ENCODE measurements at regions not wholly inside any gene's neighbourhood (a gene's known extent, or its start where the extent isn't known, plus 50 kb on each side); places are given as distances from the start of the nearest gene placed in this dataset.

DNA sequence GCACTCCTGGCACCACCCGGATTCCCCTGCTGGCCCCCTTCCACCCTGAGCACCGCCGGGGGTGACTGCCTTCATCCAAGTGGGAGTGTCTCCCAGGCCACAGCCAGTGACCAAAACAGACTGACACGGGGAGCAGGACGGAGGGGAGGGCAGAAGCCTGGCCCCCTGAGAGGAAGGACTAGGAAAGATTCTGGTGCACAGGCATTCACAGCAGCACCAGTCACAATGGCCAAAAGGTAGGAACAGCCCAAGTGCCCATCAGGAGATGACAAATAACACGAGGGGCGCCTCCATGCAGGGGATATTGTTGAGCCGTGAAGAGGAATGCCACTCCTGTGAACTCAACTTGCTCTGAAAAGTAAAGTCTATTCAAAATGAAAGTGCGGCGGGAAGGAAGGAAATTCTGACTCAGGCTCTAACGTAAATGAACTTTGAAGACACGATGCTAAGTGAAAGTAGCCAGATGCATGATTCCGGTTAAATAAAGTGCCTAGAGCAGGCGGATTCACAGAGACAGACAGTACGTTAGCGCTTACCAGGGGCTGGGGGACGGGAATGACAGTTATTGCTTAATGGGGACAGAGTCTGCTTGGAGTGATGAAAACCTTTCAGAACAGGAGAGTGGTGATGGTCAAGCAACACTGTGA lies 146.1 kb upstream of the NCOR2 start:
- Mint-ChIP-seq H3K9me3 (no peaks in the 10 kb centered on the region), H3K27me3 (ENCODE audit: low read depth) (peaks cover 44% of the 10 kb centered on the region), H3K27ac (peak overlapping the region; percentile 78), H3K36me3 (ENCODE audit: low read depth) (no peaks in the 10 kb centered on the region), H3K4me3 (peak overlapping the region; percentile 52), H3K4me1 (ENCODE audit: low read depth) (peaks cover 18% of the 10 kb centered on the region)

DNA sequence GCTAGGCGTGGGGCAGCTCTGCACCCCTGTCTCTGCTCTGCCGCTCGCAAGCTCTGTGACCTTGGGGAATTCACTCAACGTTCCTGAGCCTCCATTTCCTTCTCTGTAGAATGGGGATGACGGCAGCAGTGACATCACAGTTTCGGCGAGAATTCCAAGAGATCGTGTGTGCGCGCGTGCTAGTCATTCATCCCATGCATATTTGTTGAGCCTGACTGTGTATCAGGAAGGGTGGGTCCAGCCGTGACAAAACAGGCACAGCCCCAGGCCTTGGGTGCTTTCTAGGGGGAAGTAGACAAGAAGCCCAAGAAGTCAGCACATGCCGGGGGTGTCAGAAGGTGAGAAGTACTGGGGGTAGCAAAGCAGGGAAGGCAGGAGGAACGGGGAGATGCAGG lies 145.6 kb upstream of the NCOR2 start:
- Mint-ChIP-seq H3K27ac (peak overlapping the region; percentile 78), H3K36me3 (ENCODE audit: low read depth) (no peaks in the 10 kb centered on the region), H3K4me1 (ENCODE audit: low read depth) (peaks cover 18% of the 10 kb centered on the region), H3K9me3 (no peaks in the 10 kb centered on the region), H3K4me3 (peak overlapping the region; percentile 52), H3K27me3 (ENCODE audit: low read depth) (peaks cover 39% of the 10 kb centered on the region)

DNA sequence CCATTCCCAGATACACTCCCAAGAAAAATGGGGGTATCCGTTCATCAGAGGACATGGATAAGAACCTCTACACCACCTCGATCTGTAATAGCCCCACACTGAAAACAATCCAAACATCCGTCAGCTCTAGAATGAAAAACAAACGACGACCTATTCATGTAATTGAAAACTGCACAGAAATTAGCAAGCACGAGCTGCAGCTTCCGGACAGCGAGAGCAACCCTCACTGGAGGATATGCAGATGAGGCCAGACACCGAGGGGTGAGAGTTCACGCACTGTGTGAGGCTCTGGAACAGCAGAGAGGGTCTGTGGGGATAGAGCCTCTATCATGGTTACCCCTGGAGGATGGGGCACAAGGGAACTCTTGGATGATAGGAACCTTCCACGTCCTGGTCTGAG lies 143.9 kb upstream of the NCOR2 start:
- peaks cover 28% of the 10 kb centered on the region for H3K27me3 Mint-ChIP-seq (ENCODE audit: low read depth)
- H3K4me3 Mint-ChIP-seq, result no peak overlapping the region
- no peaks in the 10 kb centered on the region for H3K36me3 Mint-ChIP-seq (ENCODE audit: low read depth)
- H3K4me1 Mint-ChIP-seq (ENCODE audit: low read depth), result peaks cover 18% of the 10 kb centered on the region
- no peaks in the 10 kb centered on the region for H3K9me3 Mint-ChIP-seq
- H3K27ac Mint-ChIP-seq, result no peak overlapping the region

DNA sequence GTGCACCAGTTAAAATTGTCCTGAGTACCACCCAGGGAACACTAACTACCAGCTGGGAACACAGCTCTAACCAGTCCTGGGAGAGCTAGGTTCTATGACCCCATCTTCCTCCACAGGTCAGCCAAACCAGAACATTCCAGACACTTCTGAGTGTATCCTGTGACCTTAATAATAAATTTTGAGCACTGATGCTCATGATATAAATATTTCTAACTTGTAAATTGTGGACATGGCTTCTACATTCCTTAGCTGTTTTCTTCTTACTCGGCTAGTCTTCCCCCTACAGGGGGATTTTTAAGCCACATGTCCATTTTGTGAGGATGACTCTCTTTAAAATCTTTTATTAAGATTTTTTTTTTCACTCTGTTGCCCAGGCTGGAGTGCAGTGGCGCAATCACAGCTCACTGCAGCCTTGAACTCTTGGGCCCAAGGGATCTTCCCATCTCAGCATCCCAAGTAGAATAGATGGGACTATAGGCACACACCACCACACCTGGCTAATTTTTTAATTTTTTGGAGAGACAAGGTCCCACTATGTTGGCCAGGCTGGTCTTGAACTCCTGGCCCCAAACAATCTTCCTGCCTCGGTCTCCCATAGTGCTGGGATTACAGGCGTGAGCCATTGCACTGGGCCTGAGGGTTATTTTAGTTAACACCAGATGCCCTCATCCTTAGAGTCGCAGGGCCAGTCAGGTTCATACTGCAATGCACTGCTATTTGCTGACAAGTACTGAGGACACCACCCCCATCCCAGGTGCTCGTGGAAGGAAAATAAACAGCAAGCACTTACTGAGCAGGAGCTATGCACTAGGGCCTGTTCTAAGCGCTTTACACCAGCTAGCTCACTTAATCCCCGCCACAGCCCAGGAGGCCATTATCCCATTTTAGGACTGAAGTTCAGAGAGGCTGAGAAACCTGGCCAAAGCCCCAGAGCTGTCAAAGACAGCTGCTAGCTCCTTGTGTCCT lies 142.6 kb upstream of the NCOR2 start:
- H3K4me3 Mint-ChIP-seq, result no peak overlapping the region
- no peaks in the 10 kb centered on the region for H3K36me3 Mint-ChIP-seq (ENCODE audit: low read depth)
- H3K9me3 Mint-ChIP-seq, result no peaks in the 10 kb centered on the region
- H3K4me1 Mint-ChIP-seq (ENCODE audit: low read depth), result peaks cover 16% of the 10 kb centered on the region
- H3K27ac Mint-ChIP-seq, result no peak overlapping the region
- H3K27me3 Mint-ChIP-seq (ENCODE audit: low read depth), result peaks cover 23% of the 10 kb centered on the region

DNA sequence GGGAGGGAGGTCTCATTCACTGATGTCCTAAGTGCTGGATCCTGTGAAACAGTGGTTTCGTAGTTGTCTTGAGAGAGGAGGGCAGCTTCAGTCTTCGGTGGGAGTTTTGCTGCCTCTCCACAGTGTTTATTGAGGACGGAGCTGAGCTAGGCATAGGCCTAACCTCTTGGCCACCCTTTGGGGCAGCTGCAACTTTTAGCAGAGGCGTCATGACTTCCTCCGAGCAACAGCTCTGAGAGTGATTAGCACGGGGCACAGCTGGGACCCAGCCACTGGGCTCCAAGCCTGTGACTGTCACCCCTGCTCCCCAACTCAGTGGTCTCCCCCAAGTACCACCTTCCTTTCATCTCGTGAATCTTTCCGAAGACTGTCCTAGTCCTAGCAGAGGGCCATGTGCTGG lies 139.9 kb upstream of the NCOR2 start:
- peaks cover 31% of the 10 kb centered on the region for H3K27me3 Mint-ChIP-seq (ENCODE audit: low read depth)

DNA sequence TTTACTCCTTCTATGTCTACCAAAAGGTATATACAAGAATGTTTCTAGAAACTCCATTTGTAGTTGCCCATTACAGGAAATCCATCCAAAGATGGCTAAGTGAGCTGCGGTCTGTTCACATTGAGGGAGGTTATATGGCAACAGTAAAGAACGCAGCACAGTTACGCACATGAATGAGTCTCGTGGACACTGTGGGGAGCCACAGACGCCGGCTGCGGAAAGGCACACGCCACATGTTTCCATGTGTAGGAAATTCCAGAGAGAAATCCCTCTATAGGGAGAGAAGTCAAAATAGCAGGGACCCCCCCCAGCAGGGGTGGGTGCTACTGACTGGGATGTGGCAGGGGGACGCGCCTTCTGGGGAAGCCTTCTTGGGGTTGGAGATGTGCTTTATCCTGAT lies 139.0 kb upstream of the NCOR2 start:
- Mint-ChIP-seq H3K27ac (no peak overlapping the region), H3K36me3 (ENCODE audit: low read depth) (no peaks in the 10 kb centered on the region), H3K27me3 (ENCODE audit: low read depth) (peaks cover 29% of the 10 kb centered on the region), H3K9me3 (no peaks in the 10 kb centered on the region), H3K4me1 (ENCODE audit: low read depth) (no peaks in the 10 kb centered on the region), H3K4me3 (no peak overlapping the region)

More for the DNA sequence above, 139.9 kb upstream of the NCOR2 start:
- H3K36me3 Mint-ChIP-seq (ENCODE audit: low read depth), result no peaks in the 10 kb centered on the region
- H3K27ac Mint-ChIP-seq, result no peak overlapping the region
- no peaks in the 10 kb centered on the region for H3K9me3 Mint-ChIP-seq
- no peak overlapping the region for H3K4me3 Mint-ChIP-seq
- H3K4me1 Mint-ChIP-seq (ENCODE audit: low read depth), result no peaks in the 10 kb centered on the region

DNA sequence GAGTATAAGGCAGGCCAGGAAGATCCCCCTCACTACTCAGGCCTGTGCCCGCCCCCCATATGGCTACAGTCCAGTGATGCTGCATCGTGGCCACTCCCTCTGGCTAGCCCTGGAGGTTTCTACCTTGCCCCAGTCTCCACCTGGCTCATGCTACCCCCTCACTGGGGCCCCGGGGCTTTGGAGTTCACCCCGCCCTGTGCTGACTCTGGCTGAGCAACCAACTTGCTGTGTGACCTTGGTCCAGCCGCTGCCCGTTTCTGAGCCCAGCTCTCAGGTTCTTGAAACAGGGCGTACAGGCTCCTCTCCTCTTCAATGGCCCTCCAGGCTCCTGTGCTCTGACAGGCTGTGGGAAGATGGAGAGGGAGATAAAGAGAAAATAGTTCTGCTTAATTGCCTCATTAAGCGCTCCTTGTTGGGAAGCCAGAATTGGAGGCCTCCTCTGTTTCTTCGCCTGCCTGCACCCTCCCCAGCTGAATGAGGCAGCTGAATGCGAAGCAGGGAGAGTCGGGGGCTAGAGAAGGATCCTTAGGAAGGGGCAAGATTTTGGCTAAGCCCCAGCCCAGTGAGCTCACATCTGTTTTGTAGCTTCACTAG lies 138.2 kb upstream of the NCOR2 start:
- no peaks in the 10 kb centered on the region for H3K36me3 Mint-ChIP-seq (ENCODE audit: low read depth)
- peaks cover 26% of the 10 kb centered on the region for H3K27me3 Mint-ChIP-seq (ENCODE audit: low read depth)
- H3K4me3 Mint-ChIP-seq, result no peak overlapping the region
- H3K4me1 Mint-ChIP-seq (ENCODE audit: low read depth), result no peaks in the 10 kb centered on the region
- H3K27ac Mint-ChIP-seq, result no peak overlapping the region
- H3K9me3 Mint-ChIP-seq, result no peaks in the 10 kb centered on the region

DNA sequence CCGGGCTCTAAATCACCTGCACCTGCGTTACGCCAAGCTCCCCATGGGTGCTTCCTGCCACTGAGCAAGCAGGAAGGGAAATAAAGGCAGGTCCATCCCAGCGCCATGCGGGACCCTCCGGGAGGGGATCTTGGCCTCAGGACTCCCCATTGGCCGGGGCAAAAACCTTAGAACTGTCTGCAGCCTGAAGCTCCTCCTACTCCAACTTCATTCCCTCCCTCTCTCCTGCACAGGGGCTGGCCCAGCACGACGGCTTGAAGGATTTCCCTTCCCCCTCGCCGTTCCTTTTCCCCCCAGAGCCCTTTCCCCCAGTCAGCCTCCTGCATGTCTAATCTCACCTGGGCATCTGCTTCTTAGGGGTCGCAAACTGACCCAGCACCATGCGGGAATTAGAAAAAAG lies 137.2 kb upstream of the NCOR2 start:
- Mint-ChIP-seq H3K36me3 (ENCODE audit: low read depth) (no peaks in the 10 kb centered on the region), H3K27me3 (ENCODE audit: low read depth) (peaks cover 20% of the 10 kb centered on the region), H3K4me3 (no peak overlapping the region), H3K4me1 (ENCODE audit: low read depth) (no peaks in the 10 kb centered on the region), H3K27ac (no peak overlapping the region), H3K9me3 (no peaks in the 10 kb centered on the region)

DNA sequence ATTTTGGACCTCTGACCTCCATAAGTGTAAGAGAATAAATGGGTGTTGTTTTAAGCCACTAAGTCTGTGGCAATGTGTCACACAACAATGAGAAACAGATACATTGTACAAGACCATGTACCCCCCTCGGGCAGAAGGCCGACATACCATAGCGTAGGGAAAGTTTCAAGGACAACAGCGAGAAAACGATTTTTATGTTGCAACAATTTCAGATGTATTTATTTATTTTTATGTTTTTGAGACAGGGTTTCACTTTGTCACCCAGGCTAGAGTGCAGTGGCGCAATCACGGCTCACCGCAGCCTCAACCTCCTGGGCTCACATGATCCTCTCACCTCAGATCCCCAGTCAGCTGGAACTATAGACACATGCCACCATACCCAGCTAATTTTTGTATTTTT lies 136.4 kb upstream of the NCOR2 start:
- Mint-ChIP-seq H3K27me3 (ENCODE audit: low read depth) (peaks cover 24% of the 10 kb centered on the region), H3K9me3 (no peaks in the 10 kb centered on the region), H3K4me3 (no peak overlapping the region), H3K27ac (no peak overlapping the region), H3K36me3 (ENCODE audit: low read depth) (no peaks in the 10 kb centered on the region), H3K4me1 (ENCODE audit: low read depth) (no peaks in the 10 kb centered on the region)

DNA sequence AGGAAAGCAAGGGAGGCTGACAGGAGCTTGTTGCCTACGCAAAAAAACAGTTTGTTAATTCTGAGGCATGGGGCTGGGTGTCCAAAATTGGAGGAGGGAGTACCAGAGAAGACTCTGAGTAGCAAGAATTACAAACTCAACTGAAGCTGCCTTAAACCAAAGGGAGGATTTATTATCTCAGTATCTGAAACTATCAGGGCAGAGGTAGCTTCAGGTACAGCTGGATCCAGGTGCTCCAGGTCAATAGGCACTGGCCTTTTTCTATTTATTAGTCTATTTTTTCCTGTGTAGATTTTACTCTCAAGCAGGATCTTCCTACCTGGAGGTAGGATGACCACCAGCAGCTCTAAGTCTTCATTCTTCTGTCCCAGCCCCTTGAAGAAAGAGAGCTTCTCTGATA lies 135.3 kb upstream of the NCOR2 start:
- Mint-ChIP-seq H3K27ac (no peak overlapping the region), H3K27me3 (ENCODE audit: low read depth) (peaks cover 33% of the 10 kb centered on the region), H3K4me3 (no peak overlapping the region), H3K9me3 (no peaks in the 10 kb centered on the region), H3K4me1 (ENCODE audit: low read depth) (no peaks in the 10 kb centered on the region), H3K36me3 (ENCODE audit: low read depth) (no peaks in the 10 kb centered on the region)

DNA sequence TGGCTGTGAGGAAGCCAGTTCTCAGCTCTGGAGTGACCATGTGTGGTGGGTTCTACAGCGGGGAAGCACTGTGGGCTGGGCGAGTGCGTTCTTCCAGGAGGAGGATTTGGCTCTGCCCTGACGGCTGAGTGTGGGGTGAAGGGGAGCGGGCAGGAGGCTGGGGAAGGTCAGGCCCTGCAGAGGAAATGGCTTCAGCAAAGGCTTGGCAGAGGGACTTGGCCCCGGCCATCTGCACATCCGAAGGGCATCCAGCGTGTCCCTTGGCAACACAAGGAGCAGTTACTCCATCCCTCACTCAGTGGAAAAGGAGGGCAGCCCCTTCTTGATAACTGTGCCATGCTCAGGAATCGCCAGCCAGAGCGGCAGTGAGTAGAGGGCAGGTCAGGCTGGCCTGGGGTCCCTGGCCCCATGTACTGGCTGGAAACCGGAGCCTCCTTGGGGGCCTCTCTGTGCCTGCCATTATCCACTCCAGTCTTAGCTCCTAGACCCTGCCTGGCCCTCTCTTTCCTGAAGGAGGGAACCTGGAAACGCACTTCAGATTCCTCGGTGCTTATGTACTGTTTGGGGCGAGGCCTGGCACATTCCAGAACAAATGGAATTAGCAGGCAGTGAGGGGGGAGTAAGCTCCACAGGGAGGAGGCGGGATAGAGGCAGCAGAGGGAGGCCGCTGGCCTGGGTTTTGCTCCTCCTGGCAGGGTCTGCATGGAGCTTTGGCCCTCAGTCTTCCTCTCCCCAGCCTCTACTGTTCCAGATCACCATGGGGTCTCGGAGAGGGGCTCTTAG lies 133.6 kb upstream of the NCOR2 start:
- H3K4me1 Mint-ChIP-seq (ENCODE audit: low read depth), result no peaks in the 10 kb centered on the region
- H3K27me3 Mint-ChIP-seq (ENCODE audit: low read depth), result peaks cover 35% of the 10 kb centered on the region
- no peaks in the 10 kb centered on the region for H3K36me3 Mint-ChIP-seq (ENCODE audit: low read depth)
- H3K9me3 Mint-ChIP-seq, result no peaks in the 10 kb centered on the region
- H3K4me3 Mint-ChIP-seq, result no peak overlapping the region
- H3K27ac Mint-ChIP-seq, result no peak overlapping the region

DNA sequence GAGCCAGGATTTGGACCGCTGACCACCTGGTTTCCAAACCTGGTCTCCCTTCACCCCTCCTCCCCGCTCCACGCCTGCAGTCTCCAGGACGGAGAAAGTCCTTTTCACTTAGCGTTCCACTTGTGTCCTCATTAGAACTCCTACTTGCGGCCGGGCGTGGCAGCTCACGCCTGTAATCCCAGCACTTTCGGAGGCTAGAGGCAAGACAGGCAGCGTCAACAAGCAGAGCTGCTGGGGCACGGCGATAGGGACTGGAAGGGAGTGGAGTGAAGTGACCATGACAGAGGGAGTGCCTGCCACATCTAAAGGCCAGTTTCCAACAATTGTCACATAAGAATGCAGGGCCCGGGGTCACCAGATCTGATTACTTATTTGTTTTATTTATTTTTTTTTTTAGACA lies 132.5 kb upstream of the NCOR2 start:
- no peak overlapping the region for H3K27ac Mint-ChIP-seq
- no peaks in the 10 kb centered on the region for H3K4me1 Mint-ChIP-seq (ENCODE audit: low read depth)
- no peak overlapping the region for H3K4me3 Mint-ChIP-seq
- no peaks in the 10 kb centered on the region for H3K9me3 Mint-ChIP-seq
- H3K27me3 Mint-ChIP-seq (ENCODE audit: low read depth), result peaks cover 38% of the 10 kb centered on the region
- H3K36me3 Mint-ChIP-seq (ENCODE audit: low read depth), result no peaks in the 10 kb centered on the region

DNA sequence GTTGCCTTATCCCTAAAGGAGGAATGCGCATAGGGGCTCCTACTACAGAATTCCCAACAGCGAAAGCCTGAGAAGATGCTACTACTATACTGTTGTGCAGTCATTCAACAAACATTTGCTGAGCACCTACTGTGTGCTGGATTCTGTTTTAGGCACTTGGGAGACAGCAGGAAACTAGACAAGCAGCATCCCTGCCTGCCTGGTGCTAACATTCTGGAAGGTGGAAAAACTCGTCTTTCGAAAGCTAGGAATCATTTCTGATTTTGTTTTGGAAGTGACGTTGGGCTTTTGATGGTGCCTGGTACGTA lies 131.5 kb upstream of the NCOR2 start:
- Mint-ChIP-seq H3K36me3 (ENCODE audit: low read depth) (no peaks in the 10 kb centered on the region), H3K9me3 (no peaks in the 10 kb centered on the region), H3K27me3 (ENCODE audit: low read depth) (peaks cover 34% of the 10 kb centered on the region), H3K27ac (no peak overlapping the region), H3K4me1 (ENCODE audit: low read depth) (peaks cover 5% of the 10 kb centered on the region), H3K4me3 (no peak overlapping the region)

DNA sequence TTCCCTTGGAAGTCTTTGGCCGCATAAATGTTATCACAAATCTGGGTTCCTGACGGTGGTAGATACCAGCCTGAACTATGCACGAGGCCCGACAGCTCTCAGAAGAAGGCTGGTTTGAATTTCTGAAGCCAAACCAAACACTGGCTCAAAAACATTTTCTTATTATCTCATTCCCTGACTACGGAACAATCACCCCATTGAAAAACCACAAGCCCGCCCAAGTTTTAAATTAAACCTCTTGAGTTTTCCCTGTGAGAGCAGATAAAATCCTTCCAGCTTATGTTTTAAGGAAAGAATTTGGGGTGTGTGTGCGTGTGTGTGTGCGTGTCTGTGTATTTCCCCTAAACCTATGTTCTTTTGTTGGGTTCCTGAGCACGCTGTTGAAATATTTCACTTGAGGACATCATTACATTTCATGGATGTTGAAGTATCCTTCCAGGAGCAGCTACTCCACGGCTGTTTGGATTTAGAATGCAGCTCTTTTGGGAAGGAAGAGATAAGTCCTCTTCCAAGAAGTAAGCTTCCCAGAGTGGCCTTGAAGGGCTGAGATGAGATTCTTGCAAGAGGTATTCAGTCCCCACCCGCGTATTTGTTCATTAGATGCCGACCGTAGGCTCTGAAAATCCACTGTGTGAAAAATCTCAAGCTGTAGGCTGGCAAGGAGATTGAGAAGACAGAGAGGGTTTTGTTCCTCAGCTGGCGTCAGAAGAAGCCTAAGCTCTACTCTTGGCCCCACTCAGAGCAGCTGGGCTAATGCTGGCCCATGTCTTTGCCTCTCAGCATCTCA lies 131.0 kb upstream of the NCOR2 start:
- no peak overlapping the region for H3K27ac Mint-ChIP-seq
- no peak overlapping the region for H3K4me3 Mint-ChIP-seq
- peaks cover 30% of the 10 kb centered on the region for H3K27me3 Mint-ChIP-seq (ENCODE audit: low read depth)
- peaks cover 5% of the 10 kb centered on the region for H3K4me1 Mint-ChIP-seq (ENCODE audit: low read depth)
- H3K36me3 Mint-ChIP-seq (ENCODE audit: low read depth), result no peaks in the 10 kb centered on the region
- peaks cover under 1% of the 10 kb centered on the region for H3K9me3 Mint-ChIP-seq

Measured in T-helper 1 cell treated with Interleukin-12 subunit alpha and Interleukin-12 subunit beta and Interleukin-4 antibody, amounts not matched to agents 30 μg/mL and 1 μg/mL, for 36 hours (primary cell).